AG04450 (cell line): ENCODE measurements at regions not wholly inside any gene's neighbourhood (a gene's known extent, or its start where the extent isn't known, plus 50 kb on each side); places are given as distances from the start of the nearest gene placed in this dataset.

Experiments used
- CTCF ChIA-PET: fragments of 300-600, 350-600 bp; formaldehyde crosslinking; extraction: SDS; loops from one replicate; lab custom pipeline; 2022; ENCODE audit warnings: antibody characterized with exemption, inconsistent platforms; lab: Charles Lee
- POLR2A ChIA-PET: fragments of 350-600 bp; formaldehyde crosslinking; extraction: SDS; loops from one replicate; lab custom pipeline; 2021; ENCODE audit warnings: antibody characterized with exemption, inconsistent platforms; lab: Yijun Ruan, JAX
- DNase-seq: peaks from one replicate; pipeline ENCODE4 v3.0.0-alpha.2; 2011; ENCODE audit warnings: low read depth, low spot score
- H3K27ac ChIP-seq: one replicate; pipeline ENCODE4 v1.5.1; 2012; ENCODE audit warnings: low read depth, low read length, control low read depth
- H3K27me3 ChIP-seq: one replicate; pipeline ENCODE4 v1.6.0; 2012; ENCODE audit warnings: low read length; ENCODE audit not compliant: control insufficient read depth, insufficient read depth
- H3K4me3 ChIP-seq: 2 replicates; pipeline ENCODE4 v1.5.1; 2011; ENCODE audit warnings: mild to moderate bottlenecking, low read depth, low read length, control low read depth
- H3K9me3 ChIP-seq: 2 replicates; pipeline ENCODE4 v1.5.1; 2012; ENCODE audit warnings: low read length; ENCODE audit not compliant: control insufficient read depth, insufficient read depth
- TF ChIP-seq, protein P1 (sequence below): IDR thresholded peaks from 2 replicates; pipeline ENCODE4 v1.5.1; 2011; ENCODE audit warnings: low read depth, low read length, control low read depth, inconsistent platforms

DNA sequence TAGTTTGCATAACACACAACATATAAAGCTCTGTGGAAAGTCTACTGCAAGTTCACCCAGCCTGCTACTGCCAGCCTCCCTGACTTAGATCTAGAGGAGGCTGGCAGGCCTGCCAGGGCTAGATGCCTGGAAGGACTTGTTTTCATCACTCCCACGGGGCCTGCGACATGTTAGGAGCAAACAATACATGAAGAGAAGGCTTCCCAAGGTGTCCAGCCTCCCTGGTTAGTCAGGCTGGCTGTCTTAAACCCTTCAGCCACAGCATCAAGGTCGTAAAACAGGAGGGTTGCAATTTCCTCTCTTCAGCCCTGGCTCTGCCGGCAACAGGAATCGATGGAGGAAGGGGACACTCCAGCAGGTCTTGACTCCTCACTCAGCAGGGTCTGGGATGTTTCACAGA lies 104.5 kb downstream of the NGF start:
- CTCF ChIA-PET = interaction anchor here (1.1 to 1.4 kb wide), 2 partner anchors 12 to 362 kb away, joined by 3 to 4 read pairs; no protein-coding TSS in a partner anchor
- POLR2A ChIA-PET = no interaction called here
- Histone ChIP-seq H3K27ac (no peak overlapping the region), H3K4me3 (no peak overlapping the region), H3K9me3 (no peaks in the 10 kb centered on the region), H3K27me3 (no peaks in the 10 kb centered on the region)
- TF ChIP-seq, protein P1, sequence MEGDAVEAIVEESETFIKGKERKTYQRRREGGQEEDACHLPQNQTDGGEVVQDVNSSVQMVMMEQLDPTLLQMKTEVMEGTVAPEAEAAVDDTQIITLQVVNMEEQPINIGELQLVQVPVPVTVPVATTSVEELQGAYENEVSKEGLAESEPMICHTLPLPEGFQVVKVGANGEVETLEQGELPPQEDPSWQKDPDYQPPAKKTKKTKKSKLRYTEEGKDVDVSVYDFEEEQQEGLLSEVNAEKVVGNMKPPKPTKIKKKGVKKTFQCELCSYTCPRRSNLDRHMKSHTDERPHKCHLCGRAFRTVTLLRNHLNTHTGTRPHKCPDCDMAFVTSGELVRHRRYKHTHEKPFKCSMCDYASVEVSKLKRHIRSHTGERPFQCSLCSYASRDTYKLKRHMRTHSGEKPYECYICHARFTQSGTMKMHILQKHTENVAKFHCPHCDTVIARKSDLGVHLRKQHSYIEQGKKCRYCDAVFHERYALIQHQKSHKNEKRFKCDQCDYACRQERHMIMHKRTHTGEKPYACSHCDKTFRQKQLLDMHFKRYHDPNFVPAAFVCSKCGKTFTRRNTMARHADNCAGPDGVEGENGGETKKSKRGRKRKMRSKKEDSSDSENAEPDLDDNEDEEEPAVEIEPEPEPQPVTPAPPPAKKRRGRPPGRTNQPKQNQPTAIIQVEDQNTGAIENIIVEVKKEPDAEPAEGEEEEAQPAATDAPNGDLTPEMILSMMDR = no peak
- no peak for DNase-seq

DNA sequence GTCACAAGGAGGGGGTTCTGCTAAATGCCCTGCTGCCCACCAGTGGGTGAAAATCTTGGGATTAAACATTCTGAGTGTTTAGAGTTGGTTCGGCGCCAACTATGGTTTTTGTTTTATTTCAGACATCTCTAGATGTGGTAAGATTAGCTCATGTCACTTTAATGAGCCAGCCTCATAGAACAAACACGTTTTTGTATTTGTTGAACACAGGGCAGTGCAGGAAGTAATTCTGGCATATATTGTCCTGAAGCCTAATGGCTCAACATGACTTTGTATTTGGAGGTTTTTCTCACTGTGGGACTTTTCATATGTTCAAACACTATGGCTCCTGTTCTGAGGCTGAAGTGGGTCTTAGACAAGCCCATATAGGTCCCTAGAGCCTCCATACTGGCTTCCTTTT lies 107.8 kb downstream of the NGF start:
- POLR2A ChIA-PET = no interaction called here
- no peak overlapping the region for H3K27ac ChIP-seq
- CTCF ChIA-PET = no interaction called here
- H3K27me3 ChIP-seq = no peaks in the 10 kb centered on the region
- H3K9me3 ChIP-seq = peaks cover 5% of the 10 kb centered on the region; the same call in 1 of the 2 replicates
- no peak overlapping the region for H3K4me3 ChIP-seq
- no peak for DNase-seq
- TF ChIP-seq, protein P1 = no peak

DNA sequence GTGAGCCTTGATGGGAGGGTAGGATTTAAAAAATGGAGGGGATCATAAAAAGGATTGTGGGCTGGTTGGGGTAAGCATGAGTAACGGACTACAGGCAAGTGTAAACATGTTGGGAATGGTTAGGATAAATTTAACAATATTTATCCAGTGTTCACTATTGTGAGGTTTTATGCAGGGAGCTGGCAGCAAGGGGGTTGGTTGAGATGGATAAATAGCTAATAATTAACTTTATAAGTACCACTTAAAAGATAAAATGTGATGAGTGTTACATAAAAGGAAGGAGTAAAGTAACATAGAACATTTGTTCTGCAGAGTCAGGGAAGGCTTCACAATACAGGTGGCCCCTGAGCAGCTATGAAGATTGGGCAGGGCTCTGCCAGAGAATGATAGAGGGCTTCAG lies 109.0 kb downstream of the NGF start:
- no peak overlapping the region for H3K4me3 ChIP-seq
- no peaks in the 10 kb centered on the region for H3K27me3 ChIP-seq
- peaks cover 5% of the 10 kb centered on the region; the same call in 1 of the 2 replicates for H3K9me3 ChIP-seq
- ChIA-PET POLR2A (no interaction called here), CTCF (interaction anchor here (0.7 to 1.6 kb wide), 2 partner anchors 45 to 240 kb away, joined by 3 to 4 read pairs; no protein-coding TSS in a partner anchor)
- DNase-seq = no peak
- no peak overlapping the region for H3K27ac ChIP-seq
- TF ChIP-seq, protein P1 = no peak

DNA sequence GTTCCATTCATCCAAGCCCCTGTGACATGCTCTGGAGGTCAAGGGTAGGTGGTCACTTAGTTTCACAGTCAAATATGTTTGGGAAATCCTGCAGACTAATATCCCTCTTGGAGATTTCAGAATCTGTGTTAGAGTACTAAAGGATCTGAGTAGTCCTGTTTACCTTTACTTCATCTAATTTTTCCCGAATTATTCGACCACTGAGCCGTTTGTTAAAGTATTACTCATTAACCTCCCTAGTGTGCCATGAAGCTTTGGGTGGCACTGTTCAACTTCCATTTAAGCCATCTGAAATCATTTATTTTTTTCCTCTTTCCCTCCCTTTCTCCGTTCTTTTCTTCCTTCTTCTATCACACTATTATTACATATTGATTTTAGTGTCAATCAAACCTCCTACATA lies 109.9 kb downstream of the NGF start:
- Histone ChIP-seq H3K27ac (peak overlapping the region; percentile 78), H3K4me3 (no peak overlapping the region; the same call in 1 of the 2 replicates)
- CTCF ChIA-PET = interaction anchor here (0.8 to 1.6 kb wide), 2 partner anchors 86 to 241 kb away, joined by 3 to 4 read pairs; no protein-coding TSS in a partner anchor

More for the DNA sequence above, 109.9 kb downstream of the NGF start:
- POLR2A ChIA-PET = interaction anchor here (1.3 kb wide), 1 partner anchor 24 kb away, joined by 16 read pairs; no protein-coding TSS in a partner anchor
- TF ChIP-seq, protein P1 = no peak
- Histone ChIP-seq H3K9me3 (peaks cover 5% of the 10 kb centered on the region; the same call in 1 of the 2 replicates), H3K27me3 (no peaks in the 10 kb centered on the region)
- no peak for DNase-seq
